Adrenal gland (tissue), 9 donors: ENCODE measurements at regions not wholly inside any gene's neighbourhood (a gene's known extent, or its start where the extent isn't known, plus 50 kb on each side); places are given as distances from the start of the nearest gene placed in this dataset.

Experiments
- DNase-seq, 7 donors: peaks; one replicate each; pipeline ENCODE4 v3.0.0-alpha.2; 2019 to 2020
- H3K27ac ChIP-seq, 5 donors: fragments of 200-600 bp; sonication (generic) in 4 of 5; 1 replicate in 3 of 5; 2 replicates in 2 of 5; pipeline versions ENCODE4 v1.5.1 to v1.8.0; 2016 to 2020; ENCODE audit warnings: mild to moderate bottlenecking in 1 of 5
- H3K27me3 ChIP-seq: fragments of 200-600 bp; 2 replicates; pipeline ENCODE4 v1.8.0; 2021
- H3K36me3 ChIP-seq, 2 donors: fragments of 200-600 bp; replicated peaks in 1 of 2; 1 replicate in 1 of 2; 2 replicates in 1 of 2; pipeline versions ENCODE4 v1.5.1 to v1.8.0; 2018 to 2022
- H3K4me1 ChIP-seq, 2 donors: fragments of 200-600 bp; replicated peaks in 1 of 2; 1 replicate in 1 of 2; 2 replicates in 1 of 2; pipeline versions ENCODE4 v1.5.1 to v1.8.0; 2018 to 2021
- H3K4me3 ChIP-seq, 4 donors: fragments of 200-600 bp; sonication (generic) in 3 of 4; one replicate each; pipeline ENCODE4 v1.5.1; 2016 to 2018
- H3K9me3 ChIP-seq, 3 donors: fragments of 200-600 bp; sonication (generic) in 1 of 3; replicated peaks in 1 of 3; 1 replicate in 2 of 3; 2 replicates in 1 of 3; pipeline versions ENCODE4 v1.5.1 to v1.8.0; 2016 to 2021
- CTCF ChIP-seq, 6 experiments: fragments of 450-650 bp in 4 of 6; fragments of 200-600 bp in 2 of 6; sonication (generic) in 1 of 6; IDR thresholded peaks; 1 replicate in 5 of 6; 2 replicates in 1 of 6; pipeline versions ENCODE4 v1.5.1 to v1.8.0; 2016 to 2021; ENCODE audit warnings: antibody characterized with exemption in 6 of 6, mild to moderate bottlenecking in 2 of 6, moderate library complexity in 1 of 6
- POLR2A ChIP-seq, 2 donors: fragments of 450-650 bp; IDR thresholded peaks; one replicate each; pipeline ENCODE4 v1.6.1; 2017; ENCODE audit warnings: antibody characterized with exemption in 2 of 2, mild to moderate bottlenecking in 2 of 2, moderate library complexity in 1 of 2
- WGBS, 4 donors: extraction: QIAGEN DNeasy Blood & Tissue Kit in 2 of 4; methylation state at CpG; one replicate each; pipeline versions ENCODE4 v1.1.5 to v1.1.7; 2013 to 2017; 5-methylcytosine and 5-hydroxymethylcytosine counted together
- intact Hi-C, 2 donors: fragments of 100-400 bp; cut with DNase I; formaldehyde crosslinking; loops; one replicate each; pipeline versions ENCODE4 v1.14.1 to v1.15.0; 2022 to 2023
- donor health status: healthy with polysubstance abuse.
- donor health status: Bipolar disorder and iron deficiency.
- donor health status: DM: yes; HTN: yes; CAD: no.
- donor health status: DM: no; HTN: no; CAD: no.
- donor health status: DM: no; HTN: no; CAD: no.

GRCh38 chr1:234768569-234769283 is 158.7 kb upstream of the IRF2BP2 start:
- Histone ChIP-seq H3K4me1 (peaks cover 0 to 11% of the 10 kb centered on the region in 2 donors), H3K9me3 (no peaks in the 10 kb centered on the region), H3K36me3 (no peaks in the 10 kb centered on the region), H3K27ac (no peak overlapping the region), H3K4me3 (no peak overlapping the region), H3K27me3 (no peaks in the 10 kb centered on the region)
- WGBS, 4 donors, result 95 to 96% (median 95%) methylated on average over 16 of the region's 16 CpGs
- intact Hi-C loops, result loop anchor here in 1 of 2 donors (10.0 kb wide), 1 partner anchor 56 kb away; no protein-coding TSS in a partner anchor
- TF ChIP-seq CTCF (IDR thresholded peaks at IDR 0.05) (no peak), POLR2A (IDR thresholded peaks at IDR 0.05) (no peak)
- peak in 1 of 7 donors; percentile 15 for DNase-seq

GRCh38 chr1:234768171-234768568 is 158.2 kb upstream of the IRF2BP2 start:
- H3K9me3 ChIP-seq, result no peaks in the 10 kb centered on the region
- no peaks in the 10 kb centered on the region for H3K36me3 ChIP-seq
- intact Hi-C loops, result loop anchor here in 1 of 2 donors (10.0 kb wide), 1 partner anchor 57 kb away; no protein-coding TSS in a partner anchor
- no peak for TF ChIP-seq CTCF (IDR thresholded peaks at IDR 0.05)
- TF ChIP-seq POLR2A (IDR thresholded peaks at IDR 0.05), result no peak
- peaks cover 0 to 11% of the 10 kb centered on the region in 2 donors for H3K4me1 ChIP-seq
- H3K4me3 ChIP-seq, result no peak overlapping the region
- H3K27ac ChIP-seq, result no peak overlapping the region
- peak in 1 of 7 donors; percentile 15 for DNase-seq
- no peaks in the 10 kb centered on the region for H3K27me3 ChIP-seq
- 78 to 88% (median 83%) methylated on average over 5 of the region's 5 CpGs for WGBS, 4 donors

GRCh38 chr1:234765672-234766071 is 155.7 kb upstream of the IRF2BP2 start:
- H3K9me3 ChIP-seq, result no peaks in the 10 kb centered on the region
- WGBS, 4 donors, result 96 to 100% (median 98%) methylated on average over 1 of the region's 1 CpG
- H3K4me1 ChIP-seq, result no peaks in the 10 kb centered on the region

GRCh38 chr1:234765181-234765580 is 155.2 kb upstream of the IRF2BP2 start:
- WGBS, 4 donors, result 65 to 83% (median 71%) methylated on average over 4 of the region's 4 CpGs
- no peaks in the 10 kb centered on the region for H3K27me3 ChIP-seq
- no peak overlapping the region for H3K4me3 ChIP-seq
- H3K4me1 ChIP-seq, result no peaks in the 10 kb centered on the region
- H3K27ac ChIP-seq, result no peak overlapping the region
- H3K9me3 ChIP-seq, result no peaks in the 10 kb centered on the region
- H3K36me3 ChIP-seq, result no peaks in the 10 kb centered on the region
- no peak for TF ChIP-seq POLR2A (IDR thresholded peaks at IDR 0.05)
- TF ChIP-seq CTCF (IDR thresholded peaks at IDR 0.05), result no peak
- intact Hi-C loops, result loop anchor here in 1 of 2 donors (10.0 kb wide), 1 partner anchor 60 kb away; no protein-coding TSS in a partner anchor
- DNase-seq, result no peak

More at GRCh38 chr1:234765672-234766071, 155.7 kb upstream of the IRF2BP2 start:
- H3K27me3 ChIP-seq, result no peaks in the 10 kb centered on the region
- DNase-seq, result no peak
- intact Hi-C loops, result loop anchor here in 1 of 2 donors (10.0 kb wide), 1 partner anchor 59 kb away; no protein-coding TSS in a partner anchor
- H3K4me3 ChIP-seq, result no peak overlapping the region
- TF ChIP-seq POLR2A (IDR thresholded peaks at IDR 0.05), result no peak
- no peak for TF ChIP-seq CTCF (IDR thresholded peaks at IDR 0.05)
- H3K36me3 ChIP-seq, result no peaks in the 10 kb centered on the region
- H3K27ac ChIP-seq, result no peak overlapping the region
